Prostate gland (tissue), 2 donors: ENCODE measurements at regions not wholly inside any gene's neighbourhood (a gene's known extent, or its start where the extent isn't known, plus 50 kb on each side); places are given as distances from the start of the nearest gene placed in this dataset.

ENCODE experiments used
- DNase-seq: peaks from one replicate; pipeline ENCODE4 v3.0.0-alpha.2; 2019; ENCODE audit warnings: low spot score
- H3K27ac ChIP-seq, 2 donors: fragments of 200-600 bp; sonication (generic); 2 replicates each; pipeline ENCODE4 v1.5.1; 2017 to 2019
- H3K27me3 ChIP-seq: fragments of 200-600 bp; sonication (generic); replicated peaks from 2 replicates; pipeline ENCODE4 v1.5.1; 2019; ENCODE audit not compliant: insufficient read depth
- H3K36me3 ChIP-seq, 2 donors: fragments of 200-600 bp; sonication (generic); 1 replicate in 1 of 2; 2 replicates in 1 of 2; pipeline versions ENCODE4 v1.5.1 to v1.8.1; 2017 to 2019
- H3K4me1 ChIP-seq: fragments of 200-600 bp; sonication (generic); replicated peaks from 2 replicates; pipeline ENCODE4 v1.5.1; 2019
- H3K4me3 ChIP-seq, 2 donors: fragments of 200-600 bp; sonication (generic); 2 replicates each; pipeline ENCODE4 v1.5.1; 2017 to 2019
- H3K9me3 ChIP-seq: fragments of 200-600 bp; sonication (generic); 2 replicates; pipeline ENCODE4 v1.5.1; 2017
- POLR2A ChIP-seq: fragments of 450-650 bp; IDR thresholded peaks from one replicate; pipeline ENCODE4 v1.6.1; 2016; ENCODE audit warnings: antibody characterized with exemption, mild to moderate bottlenecking
- POLR2AphosphoS5 ChIP-seq: sonication (generic); formaldehyde crosslinking; IDR thresholded peaks from one replicate; pipeline ENCODE4 v1.6.1; 2017; ENCODE audit warnings: antibody characterized with exemption
- WGBS: methylation state at CpG from one replicate; pipeline ENCODE4 v1.1.5; 2018; 5-methylcytosine and 5-hydroxymethylcytosine counted together
- intact Hi-C: fragments of 100-400 bp; cut with DNase I; formaldehyde crosslinking; loops from one replicate; pipeline ENCODE4 v1.14.2; 2022
- TF ChIP-seq, protein P1 (sequence below), 4 experiments: fragments of 200-600 bp in 2 of 4; fragments of 450-650 bp in 2 of 4; sonication (generic) in 2 of 4; IDR thresholded peaks; 1 replicate in 3 of 4; 2 replicates in 1 of 4; pipeline ENCODE4 v1.5.1; 2016 to 2019; ENCODE audit warnings: antibody characterized with exemption in 4 of 4, mild to moderate bottlenecking in 2 of 4, moderate library complexity in 2 of 4

GRCh38 chr4:54879576-54879975 is 221.8 kb downstream of the KIT start:
- no peak overlapping the region for H3K27ac ChIP-seq
- no peaks in the 10 kb centered on the region for H3K9me3 ChIP-seq
- DNase-seq, result no peak
- H3K36me3 ChIP-seq, result no peaks in the 10 kb centered on the region
- no peak overlapping the region for H3K4me3 ChIP-seq
- no peaks in the 10 kb centered on the region for H3K27me3 ChIP-seq
- intact Hi-C loops, result no loop called here
- TF ChIP-seq, protein P1, sequence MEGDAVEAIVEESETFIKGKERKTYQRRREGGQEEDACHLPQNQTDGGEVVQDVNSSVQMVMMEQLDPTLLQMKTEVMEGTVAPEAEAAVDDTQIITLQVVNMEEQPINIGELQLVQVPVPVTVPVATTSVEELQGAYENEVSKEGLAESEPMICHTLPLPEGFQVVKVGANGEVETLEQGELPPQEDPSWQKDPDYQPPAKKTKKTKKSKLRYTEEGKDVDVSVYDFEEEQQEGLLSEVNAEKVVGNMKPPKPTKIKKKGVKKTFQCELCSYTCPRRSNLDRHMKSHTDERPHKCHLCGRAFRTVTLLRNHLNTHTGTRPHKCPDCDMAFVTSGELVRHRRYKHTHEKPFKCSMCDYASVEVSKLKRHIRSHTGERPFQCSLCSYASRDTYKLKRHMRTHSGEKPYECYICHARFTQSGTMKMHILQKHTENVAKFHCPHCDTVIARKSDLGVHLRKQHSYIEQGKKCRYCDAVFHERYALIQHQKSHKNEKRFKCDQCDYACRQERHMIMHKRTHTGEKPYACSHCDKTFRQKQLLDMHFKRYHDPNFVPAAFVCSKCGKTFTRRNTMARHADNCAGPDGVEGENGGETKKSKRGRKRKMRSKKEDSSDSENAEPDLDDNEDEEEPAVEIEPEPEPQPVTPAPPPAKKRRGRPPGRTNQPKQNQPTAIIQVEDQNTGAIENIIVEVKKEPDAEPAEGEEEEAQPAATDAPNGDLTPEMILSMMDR (IDR thresholded peaks at IDR 0.05), result no peak
- TF ChIP-seq POLR2AphosphoS5 (no peak), POLR2A (no peak)
- H3K4me1 ChIP-seq, result no peaks in the 10 kb centered on the region

DNA sequence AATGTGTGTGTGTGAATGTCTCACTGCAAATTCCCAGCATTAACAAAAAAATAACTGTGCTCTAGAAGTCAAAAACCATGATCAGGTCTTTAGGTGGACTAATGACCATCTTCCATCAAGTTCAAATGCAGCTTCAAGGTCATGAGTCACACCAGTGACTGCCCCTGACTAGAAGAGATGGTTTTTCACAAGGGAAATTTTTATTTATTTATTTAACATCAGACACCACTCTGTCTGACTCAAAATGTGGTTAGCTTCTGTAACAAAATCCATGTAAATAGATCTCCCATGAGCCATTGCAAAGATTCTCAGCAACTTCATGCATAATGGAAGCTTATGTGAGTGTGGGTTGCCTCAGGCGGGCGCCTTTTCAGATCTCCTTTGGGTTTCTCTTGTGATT is 219.2 kb downstream of the KIT start:
- Histone ChIP-seq H3K4me1 (no peaks in the 10 kb centered on the region), H3K27me3 (no peaks in the 10 kb centered on the region), H3K36me3 (no peaks in the 10 kb centered on the region), H3K4me3 (no peak overlapping the region), H3K9me3 (no peaks in the 10 kb centered on the region), H3K27ac (no peak overlapping the region)
- TF ChIP-seq POLR2A (no peak), POLR2AphosphoS5 (no peak)
- TF ChIP-seq, protein P1 (IDR thresholded peaks at IDR 0.05), result no peak
- no peak for DNase-seq
- WGBS, result 97% methylated on average over 2 of the region's 2 CpGs
- intact Hi-C loops, result no loop called here

GRCh38 chr4:54872261-54872660 is 214.5 kb downstream of the KIT start:
- TF ChIP-seq, protein P1 (IDR thresholded peaks at IDR 0.05), result no peak
- TF ChIP-seq POLR2AphosphoS5 (no peak), POLR2A (no peak)
- no peak overlapping the region for H3K4me3 ChIP-seq
- intact Hi-C loops, result no loop called here
- H3K9me3 ChIP-seq, result no peaks in the 10 kb centered on the region
- no peak overlapping the region for H3K27ac ChIP-seq
- no peaks in the 10 kb centered on the region for H3K27me3 ChIP-seq
- H3K36me3 ChIP-seq, result no peaks in the 10 kb centered on the region
- WGBS, result 73% methylated on average over 3 of the region's 3 CpGs
- no peak for DNase-seq
- no peaks in the 10 kb centered on the region for H3K4me1 ChIP-seq

- intact Hi-C loops, result no loop called here
- no peaks in the 10 kb centered on the region for H3K9me3 ChIP-seq
- WGBS, result 85% methylated on average over 3 of the region's 3 CpGs
Measured at GRCh38 chr4:54863571-54864255, 206.0 kb downstream of the KIT start.

DNA sequence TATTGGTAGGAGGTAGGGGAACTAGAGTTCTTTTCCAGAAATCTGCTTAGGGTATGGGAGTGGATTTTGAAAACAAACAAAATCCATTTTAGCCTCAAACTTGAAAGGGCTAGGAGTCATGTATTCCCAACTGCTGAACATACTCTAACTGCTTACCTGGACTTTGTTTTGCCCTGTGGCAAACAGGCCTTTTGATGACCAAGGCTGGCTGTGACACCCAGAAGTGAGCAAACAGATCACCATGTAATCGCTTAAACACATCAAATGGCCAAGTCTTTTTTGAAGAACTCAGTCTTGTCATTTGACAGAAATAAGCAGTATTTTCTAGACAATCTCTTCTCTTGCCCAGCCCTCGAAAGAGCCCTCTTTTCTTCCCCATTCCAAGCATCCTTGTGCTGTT is 203.4 kb downstream of the KIT start:
- no peaks in the 10 kb centered on the region for H3K4me1 ChIP-seq
- H3K4me3 ChIP-seq, result no peak overlapping the region
- no peaks in the 10 kb centered on the region for H3K9me3 ChIP-seq
- H3K27ac ChIP-seq, result no peak overlapping the region
- 80% methylated on average over 2 of the region's 2 CpGs for WGBS
- no peak for DNase-seq
- H3K36me3 ChIP-seq, result no peaks in the 10 kb centered on the region
- TF ChIP-seq, protein P1 (IDR thresholded peaks at IDR 0.05), result no peak
- TF ChIP-seq POLR2AphosphoS5 (no peak), POLR2A (no peak)
- H3K27me3 ChIP-seq, result no peaks in the 10 kb centered on the region
- intact Hi-C loops, result no loop called here

More at GRCh38 chr4:54863571-54864255, 206.0 kb downstream of the KIT start:
- TF ChIP-seq POLR2AphosphoS5 (no peak), POLR2A (no peak)
- TF ChIP-seq, protein P1 (IDR thresholded peaks at IDR 0.05), result no peak
- Histone ChIP-seq H3K27ac (no peak overlapping the region), H3K4me3 (no peak overlapping the region), H3K4me1 (no peaks in the 10 kb centered on the region), H3K36me3 (no peaks in the 10 kb centered on the region), H3K27me3 (no peaks in the 10 kb centered on the region)
- DNase-seq, result no peak
